ENCODE measurements at regions not wholly inside any gene's neighbourhood (a gene's known extent, or its start where the extent isn't known, plus 50 kb on each side); places are given as distances from the start of the nearest gene placed in this dataset.

GRCh38 chr1:104248385-104248784 is 498.7 kb downstream of the AMY1C start:
- TF ChIP-seq POLR2AphosphoS5 (IDR thresholded peaks at IDR 0.05) (no peak), POLR2A (IDR thresholded peaks at IDR 0.05) (no peak), EP300 (IDR thresholded peaks at IDR 0.05) (no peak)
- TF ChIP-seq, protein P1, sequence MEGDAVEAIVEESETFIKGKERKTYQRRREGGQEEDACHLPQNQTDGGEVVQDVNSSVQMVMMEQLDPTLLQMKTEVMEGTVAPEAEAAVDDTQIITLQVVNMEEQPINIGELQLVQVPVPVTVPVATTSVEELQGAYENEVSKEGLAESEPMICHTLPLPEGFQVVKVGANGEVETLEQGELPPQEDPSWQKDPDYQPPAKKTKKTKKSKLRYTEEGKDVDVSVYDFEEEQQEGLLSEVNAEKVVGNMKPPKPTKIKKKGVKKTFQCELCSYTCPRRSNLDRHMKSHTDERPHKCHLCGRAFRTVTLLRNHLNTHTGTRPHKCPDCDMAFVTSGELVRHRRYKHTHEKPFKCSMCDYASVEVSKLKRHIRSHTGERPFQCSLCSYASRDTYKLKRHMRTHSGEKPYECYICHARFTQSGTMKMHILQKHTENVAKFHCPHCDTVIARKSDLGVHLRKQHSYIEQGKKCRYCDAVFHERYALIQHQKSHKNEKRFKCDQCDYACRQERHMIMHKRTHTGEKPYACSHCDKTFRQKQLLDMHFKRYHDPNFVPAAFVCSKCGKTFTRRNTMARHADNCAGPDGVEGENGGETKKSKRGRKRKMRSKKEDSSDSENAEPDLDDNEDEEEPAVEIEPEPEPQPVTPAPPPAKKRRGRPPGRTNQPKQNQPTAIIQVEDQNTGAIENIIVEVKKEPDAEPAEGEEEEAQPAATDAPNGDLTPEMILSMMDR (IDR thresholded peaks at IDR 0.05): no peak
